Esophagus muscularis mucosa (tissue), 4 donors: ENCODE measurements at regions not wholly inside any gene's neighbourhood (a gene's known extent, or its start where the extent isn't known, plus 50 kb on each side); places are given as distances from the start of the nearest gene placed in this dataset.
"Not testable (repeated sequence)": the region's sequence is repeated elsewhere in the genome, so short reads cannot be mapped to it uniquely, and the experiment has no call there.

ENCODE experiments used
- CTCF ChIP-seq, 3 experiments: fragments of 200-600 bp in 2 of 3; fragments of 450-650 bp in 1 of 3; sonication (generic) in 2 of 3; IDR thresholded peaks; one replicate each; pipeline ENCODE4 v1.5.1; 2017 to 2019; ENCODE audit warnings: antibody characterized with exemption in 3 of 3, mild to moderate bottlenecking in 2 of 3, moderate library complexity in 1 of 3
- EP300 ChIP-seq: sonication (generic); formaldehyde crosslinking; IDR thresholded peaks from one replicate; pipeline ENCODE4 v1.6.1; 2017; ENCODE audit warnings: antibody characterized with exemption
- POLR2A ChIP-seq: fragments of 450-650 bp; IDR thresholded peaks from one replicate; pipeline ENCODE4 v1.6.1; 2017; ENCODE audit warnings: antibody characterized with exemption, moderate library complexity, mild to moderate bottlenecking, low read depth

- TF ChIP-seq CTCF (IDR thresholded peaks at IDR 0.05); EP300; POLR2A: not testable (repeated sequence)
These were observed 113.0 kb upstream of the PRR16 start for GRCh38 chr5:120351071-120351470.
